IMR-90 (cell line): ENCODE measurements at regions not wholly inside any gene's neighbourhood (a gene's known extent, or its start where the extent isn't known, plus 50 kb on each side); places are given as distances from the start of the nearest gene placed in this dataset.

ENCODE experiments used
- ATAC-seq: fragments of 200-7000 bp; cut with Tn5 transposase; 2 replicates; pipeline ENCODE4 v1.9.1; 2020; ENCODE audit warnings: low read depth, mild to moderate bottlenecking, moderate library complexity
- BruUV-seq: library from RNA; stranded (reverse); fragments of 400-500 nt; replicated peaks from 2 replicates; lab custom pipeline; 2021; lab: Mats Ljungman, UMichigan
- CTCF ChIA-PET: fragments of 300-600 bp; formaldehyde crosslinking; extraction: SDS; loops from one replicate; lab custom pipeline; 2021; ENCODE audit warnings: antibody characterized with exemption; lab: Yijun Ruan, JAX
- POLR2A ChIA-PET: fragments of 300-600 bp; sonication (Branson Sonifier 250); formaldehyde crosslinking; loops from one replicate; lab custom pipeline; 2022; ENCODE audit warnings: antibody characterized with exemption; ENCODE audit not compliant: unreplicated experiment; lab: Charles Lee
- DNase-seq: peaks from one replicate; pipeline ENCODE4 v3.0.0; 2013
- H2AFZ ChIP-seq: replicated peaks from 2 replicates; pipeline ENCODE3; 2013; ENCODE audit warnings: low read length, mild to moderate bottlenecking; ENCODE audit not compliant: poor library complexity
- H2AK5ac ChIP-seq: 2 replicates; pipeline ENCODE4 v1.6.1; 2013; ENCODE audit warnings: low read depth, low read length, inconsistent platforms
- H2AK9ac ChIP-seq: replicated peaks from 2 replicates; pipeline ENCODE3; 2013; ENCODE audit warnings: mild to moderate bottlenecking, low read depth, low read length, moderate library complexity; ENCODE audit not compliant: poor library complexity
- H2BK120ac ChIP-seq: 2 replicates; pipeline ENCODE4 v1.6.1; 2013; ENCODE audit warnings: low read depth, low read length, inconsistent platforms
- H2BK15ac ChIP-seq: 3 replicates; pipeline ENCODE4 v1.6.1; 2013; ENCODE audit warnings: low read depth, low read length, inconsistent platforms
- H2BK20ac ChIP-seq: 2 replicates; pipeline ENCODE4 v1.6.1; 2013; ENCODE audit warnings: low read depth, mild to moderate bottlenecking, inconsistent platforms, low read length, moderate library complexity
- H2BK5ac ChIP-seq: 2 replicates; pipeline ENCODE4 v1.6.1; 2013; ENCODE audit warnings: mild to moderate bottlenecking, low read depth, low read length, inconsistent platforms; ENCODE audit not compliant: poor library complexity, severe bottlenecking
- H3K14ac ChIP-seq: replicated peaks from 2 replicates; pipeline ENCODE4 v1.6.1; 2013; ENCODE audit warnings: low read depth, low read length, inconsistent platforms
- H3K18ac ChIP-seq: 2 replicates; pipeline ENCODE4 v1.6.1; 2013; ENCODE audit warnings: low read depth, low read length, control low read depth
- H3K23ac ChIP-seq: 2 replicates; pipeline ENCODE4 v1.6.1; 2013; ENCODE audit warnings: low read depth, low read length, inconsistent platforms
- H3K27ac ChIP-seq: 2 replicates; pipeline ENCODE4 v1.5.1; 2013; ENCODE audit warnings: mild to moderate bottlenecking, control low read depth, low read length; ENCODE audit not compliant: insufficient read depth
- H3K27me3 ChIP-seq: 2 replicates; pipeline ENCODE4 v1.6.1; 2013; ENCODE audit warnings: low read length; ENCODE audit not compliant: control insufficient read depth, insufficient read depth
- H3K36me3 ChIP-seq: 2 replicates; pipeline ENCODE4 v1.6.1; 2013; ENCODE audit warnings: low read length, mixed read lengths; ENCODE audit not compliant: control insufficient read depth, insufficient read depth
- H3K4ac ChIP-seq: 2 replicates; pipeline ENCODE4 v1.6.1; 2013; ENCODE audit warnings: low read depth, low read length, inconsistent platforms
- H3K4me1 ChIP-seq: 2 replicates; pipeline ENCODE4 v1.6.1; 2013; ENCODE audit warnings: low read length, mixed read lengths; ENCODE audit not compliant: control insufficient read depth, insufficient read depth
- H3K4me2 ChIP-seq: 2 replicates; pipeline ENCODE4 v1.6.1; 2013; ENCODE audit warnings: low read depth, mild to moderate bottlenecking, control low read depth, low read length, moderate library complexity
- H3K4me3 ChIP-seq: 2 replicates; pipeline ENCODE4 v1.5.1; 2013; ENCODE audit warnings: low read depth, mild to moderate bottlenecking, control low read depth, low read length, moderate library complexity; ENCODE audit not compliant: insufficient read depth
- H3K56ac ChIP-seq: 2 replicates; pipeline ENCODE4 v1.6.1; 2013; ENCODE audit warnings: low read length, inconsistent platforms; ENCODE audit not compliant: insufficient read depth; ENCODE audit errors: extremely low read depth
- H3K79me1 ChIP-seq, 2 experiments: 2 replicates each; pipeline ENCODE4 v1.6.1; 2013; ENCODE audit warnings: low read length in 2 of 2, inconsistent platforms in 1 of 2, low read depth in 1 of 2
- H3K9ac ChIP-seq: 2 replicates; pipeline ENCODE4 v1.6.1; 2013; ENCODE audit warnings: low read depth, low read length, control low read depth
- H3K9me1 ChIP-seq: 2 replicates; pipeline ENCODE4 v1.6.1; 2013; ENCODE audit warnings: low read length, inconsistent platforms; ENCODE audit not compliant: insufficient read depth
- H3K9me3 ChIP-seq: 2 replicates; pipeline ENCODE4 v1.6.1; 2013; ENCODE audit warnings: low read length; ENCODE audit not compliant: control insufficient read depth, insufficient read depth
- H4K20me1 ChIP-seq: 2 replicates; pipeline ENCODE4 v1.6.1; 2013; ENCODE audit warnings: low read length, inconsistent platforms; ENCODE audit not compliant: insufficient read depth
- H4K5ac ChIP-seq: 2 replicates; pipeline ENCODE4 v1.6.1; 2013; ENCODE audit warnings: mild to moderate bottlenecking, low read depth, low read length, control low read depth
- H4K8ac ChIP-seq, 2 experiments: 2 replicates each; pipeline ENCODE4 v1.6.1; 2013; ENCODE audit warnings: low read depth in 2 of 2, low read length in 2 of 2, control low read depth in 1 of 2, inconsistent platforms in 1 of 2
- H4K91ac ChIP-seq: 2 replicates; pipeline ENCODE4 v1.6.1; 2013; ENCODE audit warnings: low read depth, low read length, inconsistent platforms; ENCODE audit not compliant: insufficient read depth
- CEBPB ChIP-seq: IDR thresholded peaks from 2 replicates; pipeline ENCODE4 v1.6.1; 2012; ENCODE audit warnings: low read depth, low read length, improper control_type of control experiment
- CHD1 ChIP-seq: IDR thresholded peaks from 2 replicates; pipeline ENCODE4 v1.6.1; 2012; ENCODE audit warnings: low read depth, low read length, improper control_type of control experiment
- ELK1 ChIP-seq: fragments of 150-350 bp; IDR thresholded peaks from 2 replicates; pipeline ENCODE4 v1.6.1; 2016; ENCODE audit warnings: low read depth, mild to moderate bottlenecking, low read length, moderate library complexity, borderline replicate concordance
- FOS ChIP-seq: fragments of 150-350 bp; IDR thresholded peaks from 2 replicates; pipeline ENCODE4 v1.6.1; 2016; ENCODE audit warnings: low read depth, low read length
- MXI1 ChIP-seq: IDR thresholded peaks from 2 replicates; pipeline ENCODE4 v1.6.1; 2012; ENCODE audit warnings: low read depth, mild to moderate bottlenecking, low read length, moderate library complexity, borderline replicate concordance
- POLR2A ChIP-seq: IDR thresholded peaks from 2 replicates; pipeline ENCODE4 v1.6.1; 2012; ENCODE audit warnings: mild to moderate bottlenecking, low read depth, low read length
- RAD21 ChIP-seq: IDR thresholded peaks from 2 replicates; pipeline ENCODE4 v1.6.1; 2012; ENCODE audit warnings: low read length, improper control_type of control experiment
- RCOR1 ChIP-seq: IDR thresholded peaks from 2 replicates; pipeline ENCODE4 v1.6.1; 2012; ENCODE audit warnings: mild to moderate bottlenecking, low read length, improper control_type of control experiment; ENCODE audit not compliant: insufficient replicate concordance
- SMC3 ChIP-seq: fragments of 150-350 bp; IDR thresholded peaks from 2 replicates; pipeline ENCODE4 v1.6.1; 2016; ENCODE audit warnings: low read depth, mild to moderate bottlenecking, antibody characterized with exemption, low read length, moderate library complexity
- WGBS, 2 experiments: methylation state at CpG; one replicate each; pipeline versions ENCODE4 v1.1.5 to v1.1.7; 2013; ENCODE audit warnings: missing lambda C conversion rate in 2 of 2; ENCODE audit not compliant: insufficient read length in 1 of 2; ENCODE audit errors: extremely low coverage in 2 of 2; 5-methylcytosine and 5-hydroxymethylcytosine counted together
- dilution Hi-C: fragments of 300-500 bp; cut with HindIII; formaldehyde crosslinking; loops from one replicate; pipeline ENCODE4 v1.14.3; 2018; ENCODE audit warnings: low sequenced_read_pairs; ENCODE audit not compliant: unreplicated experiment
- in situ Hi-C: fragments of 300-500 bp; cut with MboI; formaldehyde crosslinking; loops from 3 replicates; pipeline ENCODE4 v1.14.3; 2019; ENCODE audit warnings: low sequenced_read_pairs, inconsistent platforms, mixed read lengths
- intact Hi-C: fragments of 100-400 bp; cut with micrococcal nuclease; formaldehyde crosslinking; loops from 2 replicates; pipeline ENCODE4 v1.10.0; 2022
- TF ChIP-seq, protein P1 (sequence below): conservative IDR thresholded peaks from 2 replicates; pipeline ENCODE4 v1.5.1; 2012; ENCODE audit warnings: mild to moderate bottlenecking, low read depth, low read length, improper control_type of control experiment

DNA sequence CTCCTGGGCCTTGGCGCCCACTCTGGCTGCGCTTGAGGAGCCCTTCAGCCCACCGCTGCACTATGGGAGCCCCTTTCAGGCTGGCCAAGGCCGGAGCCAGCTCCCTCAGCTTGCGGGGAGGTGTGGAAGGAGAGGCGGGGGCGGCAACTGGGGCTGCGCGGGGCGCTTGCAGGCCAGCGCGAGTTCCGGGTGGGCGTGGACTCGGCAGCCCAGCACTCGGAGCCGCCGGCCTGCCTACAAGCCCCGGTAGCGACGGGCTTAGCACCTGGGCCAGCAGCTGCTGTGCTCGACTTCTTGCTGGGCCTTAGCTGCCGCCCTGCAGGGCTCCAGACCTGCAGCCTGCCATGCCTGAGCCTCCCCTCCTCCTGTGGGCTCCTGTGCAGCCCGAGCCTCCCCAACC, 141.5 kb upstream of the SLC39A10 start (continued):
- no peak for TF ChIP-seq RCOR1
- TF ChIP-seq FOS = no peak

DNA sequence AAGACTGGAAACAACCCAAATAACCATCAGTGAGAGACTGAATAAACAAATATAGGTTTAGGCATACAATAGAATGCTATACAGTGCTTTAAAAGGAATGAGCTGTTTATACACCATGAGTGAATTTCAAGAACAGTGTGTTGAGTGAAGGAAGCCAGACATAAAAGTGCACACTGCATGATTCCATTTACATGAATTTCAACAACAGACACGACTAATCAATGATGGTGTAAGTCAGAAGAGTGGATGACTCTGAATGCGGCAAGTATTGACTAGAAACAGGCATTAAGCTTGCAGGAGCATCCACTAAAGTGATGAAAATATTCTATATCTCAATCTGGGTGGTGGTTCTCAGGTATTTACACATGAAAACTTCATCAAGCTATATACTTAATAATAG, 142.7 kb upstream of the SLC39A10 start:
- H3K56ac ChIP-seq = no peak overlapping the region
- in situ Hi-C loops = loop anchor here (25.0 kb wide), 1 partner anchor 548 kb away; the partner anchor contains the start of gene DNAH7
- H3K27ac ChIP-seq = no peak overlapping the region
- peak overlapping the region; percentile 67 for H2BK5ac ChIP-seq
- H3K9me1 ChIP-seq = no peaks in the 10 kb centered on the region
- no peak overlapping the region for H3K9ac ChIP-seq
- H3K23ac ChIP-seq = no peak overlapping the region
- H3K79me1 ChIP-seq = no peaks in the 10 kb centered on the region
- H2BK15ac ChIP-seq = peak overlapping the region; percentile 34; the same call in 1 of the 3 replicates
- no peak overlapping the region for H3K14ac ChIP-seq
- H3K4me3 ChIP-seq = no peak overlapping the region
- H3K27me3 ChIP-seq = no peaks in the 10 kb centered on the region
- no peaks in the 10 kb centered on the region for H3K4me1 ChIP-seq
- no peak for TF ChIP-seq CHD1
- no peak for TF ChIP-seq MXI1
- no peak for TF ChIP-seq SMC3
- no peak for TF ChIP-seq POLR2A
- TF ChIP-seq RCOR1 = no peak
- TF ChIP-seq RAD21 = no peak
- TF ChIP-seq ELK1 = no peak
- TF ChIP-seq CEBPB = no peak
- TF ChIP-seq, protein P1, sequence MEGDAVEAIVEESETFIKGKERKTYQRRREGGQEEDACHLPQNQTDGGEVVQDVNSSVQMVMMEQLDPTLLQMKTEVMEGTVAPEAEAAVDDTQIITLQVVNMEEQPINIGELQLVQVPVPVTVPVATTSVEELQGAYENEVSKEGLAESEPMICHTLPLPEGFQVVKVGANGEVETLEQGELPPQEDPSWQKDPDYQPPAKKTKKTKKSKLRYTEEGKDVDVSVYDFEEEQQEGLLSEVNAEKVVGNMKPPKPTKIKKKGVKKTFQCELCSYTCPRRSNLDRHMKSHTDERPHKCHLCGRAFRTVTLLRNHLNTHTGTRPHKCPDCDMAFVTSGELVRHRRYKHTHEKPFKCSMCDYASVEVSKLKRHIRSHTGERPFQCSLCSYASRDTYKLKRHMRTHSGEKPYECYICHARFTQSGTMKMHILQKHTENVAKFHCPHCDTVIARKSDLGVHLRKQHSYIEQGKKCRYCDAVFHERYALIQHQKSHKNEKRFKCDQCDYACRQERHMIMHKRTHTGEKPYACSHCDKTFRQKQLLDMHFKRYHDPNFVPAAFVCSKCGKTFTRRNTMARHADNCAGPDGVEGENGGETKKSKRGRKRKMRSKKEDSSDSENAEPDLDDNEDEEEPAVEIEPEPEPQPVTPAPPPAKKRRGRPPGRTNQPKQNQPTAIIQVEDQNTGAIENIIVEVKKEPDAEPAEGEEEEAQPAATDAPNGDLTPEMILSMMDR = no peak
- no peak overlapping the region for H3K4ac ChIP-seq
- peak; percentile 61 for DNase-seq
- ChIA-PET CTCF (no interaction called here), POLR2A (no interaction called here)
- H2BK20ac ChIP-seq = peak overlapping the region; percentile 66; the same call in 1 of the 2 replicates
- no peaks in the 10 kb centered on the region for H3K9me3 ChIP-seq
- ATAC-seq = peak; percentile 53; the same call in 1 of the 2 replicates
- dilution Hi-C loops = no loop called here
- no peak overlapping the region for H2AK5ac ChIP-seq
- H3K4me2 ChIP-seq = no peak overlapping the region
- H3K36me3 ChIP-seq = no peaks in the 10 kb centered on the region
- peak overlapping the region; percentile 2; the same call in 1 of the 2 replicates for H3K18ac ChIP-seq
- no peak overlapping the region for H4K5ac ChIP-seq
- WGBS, 2 experiments = no CpG with 5 or more reads among the region's 2 CpGs
- H4K20me1 ChIP-seq = no peaks in the 10 kb centered on the region
- H4K8ac ChIP-seq = peak overlapping the region in 1 of 2 experiments; percentile 74; a peak in 2 of 4 replicates
- intact Hi-C loops = no loop called here
- H2BK120ac ChIP-seq = no peak overlapping the region
- no TSS peak for BruUV-seq
- no peak overlapping the region for H2AK9ac ChIP-seq
- H4K91ac ChIP-seq = no peak overlapping the region
- no peak overlapping the region for H2AFZ ChIP-seq
